Neural cell (in vitro differentiated cells): ENCODE measurements at regions not wholly inside any gene's neighbourhood (a gene's known extent, or its start where the extent isn't known, plus 50 kb on each side); places are given as distances from the start of the nearest gene placed in this dataset.

ENCODE experiments used
- H2AFZ ChIP-seq: fragments of 200-600, 300-800 bp; sonication (generic), shearing (Covaris generic); 2 replicates; pipeline ENCODE4 v1.6.0; 2014; ENCODE audit warnings: low read depth, mild to moderate bottlenecking, antibody characterized with exemption, low read length, moderate library complexity
- H3F3A ChIP-seq: fragments of 200-600 bp; shearing (Covaris generic); 2 replicates; pipeline ENCODE4 v1.6.1; 2016; ENCODE audit warnings: mild to moderate bottlenecking, moderate library complexity, mixed read lengths, antibody characterized with exemption, low read length; ENCODE audit not compliant: insufficient read depth, poor library complexity, severe bottlenecking
- H3K27ac ChIP-seq: fragments of 200-600, 300-800 bp; sonication (generic), shearing (Covaris generic); 2 replicates; pipeline ENCODE4 v1.5.1; 2014; ENCODE audit warnings: mild to moderate bottlenecking, low read length, moderate library complexity
- H3K27me3 ChIP-seq: fragments of 300-800, 200-600 bp; sonication (generic), shearing (Covaris generic); 2 replicates; pipeline ENCODE4 v1.6.0; 2014; ENCODE audit warnings: mild to moderate bottlenecking, low read depth, low read length, moderate library complexity; ENCODE audit not compliant: insufficient read depth
- H3K36me3 ChIP-seq: fragments of 300-800, 200-600 bp; sonication (generic), shearing (Covaris generic); 2 replicates; pipeline ENCODE4 v1.5.1; 2014; ENCODE audit warnings: mild to moderate bottlenecking, antibody characterized with exemption, low read length, moderate library complexity; ENCODE audit not compliant: insufficient read depth
- H3K4me2 ChIP-seq: fragments of 300-800, 200-600 bp; sonication (generic), shearing (Covaris generic); 2 replicates; pipeline ENCODE4 v1.6.0; 2014; ENCODE audit warnings: mild to moderate bottlenecking, low read length
- H3K4me3 ChIP-seq: fragments of 300-800, 200-600 bp; sonication (generic), shearing (Covaris generic); 2 replicates; pipeline ENCODE4 v1.5.1; 2014; ENCODE audit warnings: mild to moderate bottlenecking, low read length, moderate library complexity
- H3K79me2 ChIP-seq: fragments of 200-600 bp; shearing (Covaris generic); replicated peaks from 2 replicates; pipeline ENCODE4 v1.6.0; 2014; ENCODE audit warnings: mild to moderate bottlenecking, low read length, moderate library complexity; ENCODE audit not compliant: insufficient read depth
- H3K9ac ChIP-seq: fragments of 300-800, 200-600 bp; sonication (generic), shearing (Covaris generic); 2 replicates; pipeline ENCODE4 v1.6.1; 2016; ENCODE audit warnings: mild to moderate bottlenecking, low read length, mixed read lengths
- H3K9me2 ChIP-seq: fragments of 200-600 bp; shearing (Covaris generic); 2 replicates; pipeline ENCODE4 v1.6.1; 2016; ENCODE audit warnings: mild to moderate bottlenecking, low read length, mixed read lengths; ENCODE audit not compliant: insufficient read depth
- H3K9me3 ChIP-seq: fragments of 200-600, 300-800 bp; sonication (generic), shearing (Covaris generic); 2 replicates; pipeline ENCODE4 v1.6.1; 2016; ENCODE audit warnings: mild to moderate bottlenecking, mixed run types, low read length, moderate library complexity, mixed read lengths
- H4K20me1 ChIP-seq: fragments of 200-600 bp; shearing (Covaris generic); 2 replicates; pipeline ENCODE4 v1.6.1; 2016; ENCODE audit warnings: mild to moderate bottlenecking, mixed run types; ENCODE audit not compliant: insufficient read depth
- CTCF ChIP-seq: fragments of 450-650 bp; IDR thresholded peaks from 2 replicates; pipeline ENCODE4 v1.5.1; 2014; ENCODE audit warnings: antibody characterized with exemption, mild to moderate bottlenecking, moderate library complexity; ENCODE audit not compliant: poor library complexity, severe bottlenecking
- EP300 ChIP-seq: fragments of 450-650 bp; conservative IDR thresholded peaks from 2 replicates; pipeline ENCODE4 v1.6.1; 2014; ENCODE audit warnings: antibody characterized with exemption, mild to moderate bottlenecking, moderate library complexity; ENCODE audit not compliant: poor library complexity, severe bottlenecking
- EZH2 ChIP-seq: fragments of 200-600, 300-800 bp; shearing (Covaris generic), sonication (generic); IDR thresholded peaks from 2 replicates; pipeline ENCODE4 v1.6.1; 2014; ENCODE audit warnings: antibody characterized with exemption, low read length, borderline replicate concordance, mild to moderate bottlenecking; ENCODE audit not compliant: insufficient read depth, poor library complexity, severe bottlenecking
- MXI1 ChIP-seq: fragments of 450-650 bp; conservative IDR thresholded peaks from 2 replicates; pipeline ENCODE4 v1.6.1; 2014; ENCODE audit warnings: antibody characterized with exemption, mild to moderate bottlenecking; ENCODE audit not compliant: poor library complexity, severe bottlenecking
- POLR2AphosphoS5 ChIP-seq: IDR thresholded peaks from 2 replicates; pipeline ENCODE4 v1.6.1; 2012
- RAD21 ChIP-seq: fragments of 450-650 bp; conservative IDR thresholded peaks from 2 replicates; pipeline ENCODE4 v1.6.1; 2014; ENCODE audit warnings: antibody characterized with exemption, mild to moderate bottlenecking, moderate library complexity
- SMC3 ChIP-seq: fragments of 450-650 bp; conservative IDR thresholded peaks from 2 replicates; pipeline ENCODE4 v1.6.1; 2014; ENCODE audit warnings: antibody characterized with exemption, mild to moderate bottlenecking, moderate library complexity; ENCODE audit not compliant: poor library complexity
- TAF1 ChIP-seq: IDR thresholded peaks from 2 replicates; pipeline ENCODE4 v1.6.1; 2012; ENCODE audit warnings: low read depth
- TF ChIP-seq, protein P1 (sequence below): IDR thresholded peaks from 2 replicates; pipeline ENCODE4 v1.6.1; 2012; ENCODE audit warnings: borderline replicate concordance

DNA sequence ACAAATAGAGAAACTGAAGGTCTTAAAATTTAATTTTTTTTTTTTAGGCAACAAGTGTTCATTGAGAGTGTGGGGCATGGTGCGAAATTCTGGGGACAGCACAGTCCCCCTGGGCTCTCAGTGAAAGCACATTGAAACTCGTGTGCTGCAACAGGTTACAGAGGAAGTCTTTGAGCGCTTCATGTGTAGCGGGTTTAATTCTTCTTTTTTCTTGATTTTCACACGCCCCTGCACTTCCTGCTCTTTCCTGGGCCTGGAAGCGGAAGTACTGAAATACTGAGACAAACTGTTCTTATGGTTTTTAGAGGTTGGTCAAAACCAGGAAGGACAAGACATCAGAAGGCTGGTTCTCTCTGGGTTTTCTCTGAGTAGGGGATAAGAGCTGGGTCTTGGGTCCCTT, 203.5 kb downstream of the PTEN start:
- H3K9me2 ChIP-seq = no peaks in the 10 kb centered on the region
- no peak overlapping the region for H3K4me2 ChIP-seq
- no peaks in the 10 kb centered on the region for H3K79me2 ChIP-seq
- H4K20me1 ChIP-seq = no peaks in the 10 kb centered on the region
- H3K9ac ChIP-seq = no peak overlapping the region
- H3K27ac ChIP-seq = no peak overlapping the region
- no peaks in the 10 kb centered on the region for H3K9me3 ChIP-seq
- H3F3A ChIP-seq = no peaks in the 10 kb centered on the region
- H3K4me3 ChIP-seq = no peak overlapping the region
- H3K36me3 ChIP-seq = no peaks in the 10 kb centered on the region
- H3K27me3 ChIP-seq = no peaks in the 10 kb centered on the region
- no peak overlapping the region for H2AFZ ChIP-seq
- TF ChIP-seq MXI1 = no peak
- TF ChIP-seq EZH2 = no peak
- TF ChIP-seq SMC3 = no peak
- no peak for TF ChIP-seq TAF1
- TF ChIP-seq, protein P1, sequence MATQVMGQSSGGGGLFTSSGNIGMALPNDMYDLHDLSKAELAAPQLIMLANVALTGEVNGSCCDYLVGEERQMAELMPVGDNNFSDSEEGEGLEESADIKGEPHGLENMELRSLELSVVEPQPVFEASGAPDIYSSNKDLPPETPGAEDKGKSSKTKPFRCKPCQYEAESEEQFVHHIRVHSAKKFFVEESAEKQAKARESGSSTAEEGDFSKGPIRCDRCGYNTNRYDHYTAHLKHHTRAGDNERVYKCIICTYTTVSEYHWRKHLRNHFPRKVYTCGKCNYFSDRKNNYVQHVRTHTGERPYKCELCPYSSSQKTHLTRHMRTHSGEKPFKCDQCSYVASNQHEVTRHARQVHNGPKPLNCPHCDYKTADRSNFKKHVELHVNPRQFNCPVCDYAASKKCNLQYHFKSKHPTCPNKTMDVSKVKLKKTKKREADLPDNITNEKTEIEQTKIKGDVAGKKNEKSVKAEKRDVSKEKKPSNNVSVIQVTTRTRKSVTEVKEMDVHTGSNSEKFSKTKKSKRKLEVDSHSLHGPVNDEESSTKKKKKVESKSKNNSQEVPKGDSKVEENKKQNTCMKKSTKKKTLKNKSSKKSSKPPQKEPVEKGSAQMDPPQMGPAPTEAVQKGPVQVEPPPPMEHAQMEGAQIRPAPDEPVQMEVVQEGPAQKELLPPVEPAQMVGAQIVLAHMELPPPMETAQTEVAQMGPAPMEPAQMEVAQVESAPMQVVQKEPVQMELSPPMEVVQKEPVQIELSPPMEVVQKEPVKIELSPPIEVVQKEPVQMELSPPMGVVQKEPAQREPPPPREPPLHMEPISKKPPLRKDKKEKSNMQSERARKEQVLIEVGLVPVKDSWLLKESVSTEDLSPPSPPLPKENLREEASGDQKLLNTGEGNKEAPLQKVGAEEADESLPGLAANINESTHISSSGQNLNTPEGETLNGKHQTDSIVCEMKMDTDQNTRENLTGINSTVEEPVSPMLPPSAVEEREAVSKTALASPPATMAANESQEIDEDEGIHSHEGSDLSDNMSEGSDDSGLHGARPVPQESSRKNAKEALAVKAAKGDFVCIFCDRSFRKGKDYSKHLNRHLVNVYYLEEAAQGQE = no peak
- no peak for TF ChIP-seq CTCF
- no peak for TF ChIP-seq EP300
- no peak for TF ChIP-seq RAD21

DNA sequence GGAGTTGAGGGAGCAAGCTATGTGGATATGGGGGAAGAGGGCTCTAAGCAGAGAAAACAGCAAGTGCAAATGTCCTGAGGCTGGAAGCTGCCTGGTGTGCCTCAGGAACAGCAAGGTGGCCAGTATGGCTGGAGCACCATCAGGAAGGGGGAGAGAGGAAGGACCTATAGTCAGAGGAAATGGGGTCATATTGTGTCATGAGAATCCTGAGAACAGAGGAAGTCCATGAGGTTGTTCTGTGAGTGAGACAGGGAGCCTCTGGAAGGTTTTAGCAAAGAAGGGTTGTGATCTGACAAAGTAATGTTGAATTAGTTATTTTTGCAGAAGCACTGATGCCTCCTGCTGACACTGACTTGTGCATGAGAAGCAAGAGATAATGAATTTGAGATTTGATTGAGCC, 204.3 kb downstream of the PTEN start:
- TF ChIP-seq EZH2 (no peak), EP300 (no peak), SMC3 (no peak), POLR2AphosphoS5 (no peak), CTCF (no peak), RAD21 (no peak), MXI1 (no peak), TAF1 (no peak)
- TF ChIP-seq, protein P1 = no peak
- Histone ChIP-seq H3K36me3 (no peaks in the 10 kb centered on the region), H2AFZ (no peak overlapping the region), H3K9ac (no peak overlapping the region), H3K79me2 (no peaks in the 10 kb centered on the region), H3K27ac (no peak overlapping the region), H3F3A (no peaks in the 10 kb centered on the region), H3K27me3 (no peaks in the 10 kb centered on the region), H3K9me2 (no peaks in the 10 kb centered on the region), H3K4me2 (no peak overlapping the region), H3K4me3 (no peak overlapping the region), H4K20me1 (no peaks in the 10 kb centered on the region), H3K9me3 (no peaks in the 10 kb centered on the region)
